ENCODE measurements at regions not wholly inside any gene's neighbourhood (a gene's known extent, or its start where the extent isn't known, plus 50 kb on each side); places are given as distances from the start of the nearest gene placed in this dataset.

GRCh38 chr13:22063416-22064124 lies 392.7 kb downstream of the FGF9 start:
- no peak for TF ChIP-seq CTCF (conservative IDR thresholded peaks at IDR 0.05 in 1 of 2, IDR thresholded peaks at IDR 0.05 in 1 of 2; ENCODE audit: low read depth in 1 of 2, low read length in 2 of 2)
- no peak for TF ChIP-seq EZH2 (IDR thresholded peaks at IDR 0.05; ENCODE audit: low read length, missing control alignments)
